K562 (cell line): ENCODE measurements at regions not wholly inside any gene's neighbourhood (a gene's known extent, or its start where the extent isn't known, plus 50 kb on each side); places are given as distances from the start of the nearest gene placed in this dataset.

Experiments
- ATAC-seq: fragments of 200-7000 bp; cut with Tn5 transposase; 3 replicates; pipeline ENCODE4 v1.9.1; 2020; ENCODE audit warnings: moderate library complexity
- BruUV-seq: library from RNA; stranded (reverse); fragments of 400-500 nt; replicated peaks from 2 replicates; lab custom pipeline; 2021; lab: Mats Ljungman, UMichigan
- CTCF ChIA-PET: fragments of 300-600 bp; formaldehyde crosslinking; extraction: SDS; loops from one replicate; lab custom pipeline; 2021; ENCODE audit warnings: low intra/inter-chr PET ratio; lab: Yijun Ruan, JAX
- POLR2A ChIA-PET: fragments of 300-600, 350-650 bp; sonication (Branson Sonifier 250); formaldehyde crosslinking; extraction: SDS; loops from one replicate; lab custom pipeline; 2021; ENCODE audit warnings: antibody characterized with exemption, inconsistent platforms; lab: Yijun Ruan, JAX
- DNase-seq, 4 experiments: peaks; one replicate each; pipeline versions ENCODE4 v3.0.0 to v3.0.0-alpha.2; 2011 to 2018; ENCODE audit warnings: low spot score in 3 of 4, mixed read lengths in 3 of 4; ENCODE audit errors: extremely low read depth in 1 of 4
- FAIRE-seq: peaks from 2 replicates; lab custom pipeline; 2011; peaks lifted over from hg19 to GRCh38; lab: Jason Lieb, UNC
- H2AFZ ChIP-seq: 2 replicates; pipeline ENCODE4 v1.6.0; 2011; ENCODE audit warnings: low read depth, low read length, control low read depth, inconsistent platforms
- H3K27ac ChIP-seq: fragments of 200-600 bp; 3 replicates; pipeline ENCODE4 v1.8.0; 2011; ENCODE audit warnings: low read depth, mild to moderate bottlenecking, control low read depth, inconsistent platforms, low read length, moderate library complexity, mixed read lengths; ENCODE audit errors: extremely low read depth
- H3K27me3 ChIP-seq, 2 experiments: fragments of 300-600 bp in 1 of 2; 2 replicates in 1 of 2; 3 replicates in 1 of 2; pipeline versions ENCODE4 v1.6.0 to v1.8.0; 2011; ENCODE audit warnings: inconsistent platforms in 2 of 2, low read length in 2 of 2, mild to moderate bottlenecking in 1 of 2, mixed read lengths in 1 of 2, moderate library complexity in 1 of 2; ENCODE audit not compliant: control insufficient read depth in 2 of 2, insufficient read depth in 2 of 2
- H3K36me3 ChIP-seq: fragments of 300-600 bp; 3 replicates; pipeline ENCODE4 v1.8.0; 2011; ENCODE audit warnings: mild to moderate bottlenecking, low read length, inconsistent platforms; ENCODE audit not compliant: control insufficient read depth, insufficient read depth
- H3K4me1 ChIP-seq, 2 experiments: fragments of 200-600 bp in 1 of 2; replicated peaks in 1 of 2; 2 replicates in 1 of 2; 3 replicates in 1 of 2; pipeline versions ENCODE4 v1.5.1 to v1.8.0; 2011; ENCODE audit warnings: inconsistent platforms in 2 of 2, low read length in 2 of 2, mild to moderate bottlenecking in 1 of 2, mixed read lengths in 1 of 2, moderate library complexity in 1 of 2; ENCODE audit not compliant: control insufficient read depth in 2 of 2, insufficient read depth in 2 of 2
- H3K4me2 ChIP-seq: 2 replicates; pipeline ENCODE4 v1.6.1; 2011; ENCODE audit warnings: low read length, control low read depth, inconsistent platforms, mixed read lengths; ENCODE audit not compliant: insufficient read depth
- H3K4me3 ChIP-seq: fragments of 200-600 bp; sonication (generic), shearing (Covaris generic); 2 replicates; pipeline ENCODE4 v1.5.1; 2016; ENCODE audit warnings: control low read depth, inconsistent platforms
- H3K79me2 ChIP-seq: fragments of 200-600 bp; 3 replicates; pipeline ENCODE4 v1.8.0; 2011; ENCODE audit warnings: low read length, inconsistent platforms; ENCODE audit not compliant: control insufficient read depth, insufficient read depth
- H3K9ac ChIP-seq, 2 experiments: 2 replicates each; pipeline versions ENCODE4 v1.6.0 to v1.6.1; 2011; ENCODE audit warnings: low read depth in 2 of 2, low read length in 2 of 2, control low read depth in 1 of 2, inconsistent platforms in 1 of 2, mild to moderate bottlenecking in 1 of 2, mixed read lengths in 1 of 2; ENCODE audit not compliant: insufficient read depth in 1 of 2
- H3K9me1 ChIP-seq: one replicate; pipeline ENCODE4 v1.6.0; 2011; ENCODE audit warnings: inconsistent platforms, mild to moderate bottlenecking, low read length, moderate library complexity; ENCODE audit not compliant: control insufficient read depth, insufficient read depth
- H3K9me3 ChIP-seq: replicated peaks from 2 replicates; pipeline ENCODE4 v1.5.1; 2011; ENCODE audit warnings: low read depth, low read length, inconsistent platforms; ENCODE audit not compliant: control insufficient read depth, insufficient read depth
- H4K20me1 ChIP-seq: replicated peaks from 2 replicates; pipeline ENCODE4 v1.6.1; 2011; ENCODE audit warnings: low read length, inconsistent platforms, mixed read lengths; ENCODE audit not compliant: control insufficient read depth, insufficient read depth
- ERF ChIP-seq: fragments of 450-650 bp; formaldehyde crosslinking; IDR thresholded peaks from 2 replicates; pipeline ENCODE4 v1.4.0; 2020; ENCODE audit warnings: mild to moderate bottlenecking, mixed read lengths
- PPARD ChIP-seq: fragments of 250-450 bp; sonication (Bioruptor Pico); IDR thresholded peaks from 2 replicates; pipeline ENCODE4 v1.8.0; 2022; ENCODE audit warnings: inconsistent platforms, mild to moderate bottlenecking, moderate library complexity
- THRAP3 ChIP-seq: fragments of 450-650 bp; IDR thresholded peaks from 2 replicates; pipeline ENCODE4 v1.6.1; 2016; ENCODE audit warnings: mild to moderate bottlenecking, inconsistent platforms, borderline replicate concordance
- THRB ChIP-seq: fragments of 450-650 bp; formaldehyde crosslinking; conservative IDR thresholded peaks from 2 replicates; pipeline ENCODE4 v1.4.0; 2022; ENCODE audit warnings: mild to moderate bottlenecking, missing genetic modification characterization
- ZNF436 ChIP-seq: fragments of 250-450, 450-650 bp; sonication (Bioruptor Pico); formaldehyde crosslinking; IDR thresholded peaks from 2 replicates; pipeline ENCODE4 v1.7.0; 2020; ENCODE audit warnings: mild to moderate bottlenecking
- ZNF77 ChIP-seq: fragments of 250-450 bp; sonication (Bioruptor Pico); IDR thresholded peaks from 2 replicates; pipeline ENCODE4 v1.5.0; 2020
- in situ Hi-C: fragments of 300-500 bp; cut with MboI; formaldehyde crosslinking; loops from 4 replicates; pipeline ENCODE4 v1.15.0; 2018; ENCODE audit warnings: inconsistent platforms, mixed read lengths
- intact Hi-C: fragments of 100-400 bp; cut with micrococcal nuclease; formaldehyde crosslinking; loops from 2 replicates; pipeline ENCODE4 v1.14.2; 2022
- TF ChIP-seq, protein P1 (sequence below): fragments of 450-650 bp; IDR thresholded peaks from 2 replicates; pipeline ENCODE4 v1.6.1; 2017; ENCODE audit warnings: antibody characterized with exemption
- TF ChIP-seq, protein P2 (sequence below), 2 experiments: fragments of 250-450 bp in 1 of 2; fragments of 450-650 bp in 1 of 2; sonication (Bioruptor Pico) in 1 of 2; IDR thresholded peaks; 2 replicates each; pipeline versions ENCODE4 v1.6.1 to v1.8.0; 2016 to 2021; ENCODE audit warnings: mild to moderate bottlenecking in 2 of 2, moderate library complexity in 2 of 2, missing compliant biosample characterization in 1 of 2, missing genetic modification characterization in 1 of 2
- TF ChIP-seq, protein P3 (sequence below), 2 experiments: fragments of 450-650 bp; IDR thresholded peaks; 2 replicates each; pipeline ENCODE4 v1.6.1; 2016; ENCODE audit warnings: mild to moderate bottlenecking in 2 of 2, borderline replicate concordance in 1 of 2, low read depth in 1 of 2, moderate library complexity in 1 of 2

DNA sequence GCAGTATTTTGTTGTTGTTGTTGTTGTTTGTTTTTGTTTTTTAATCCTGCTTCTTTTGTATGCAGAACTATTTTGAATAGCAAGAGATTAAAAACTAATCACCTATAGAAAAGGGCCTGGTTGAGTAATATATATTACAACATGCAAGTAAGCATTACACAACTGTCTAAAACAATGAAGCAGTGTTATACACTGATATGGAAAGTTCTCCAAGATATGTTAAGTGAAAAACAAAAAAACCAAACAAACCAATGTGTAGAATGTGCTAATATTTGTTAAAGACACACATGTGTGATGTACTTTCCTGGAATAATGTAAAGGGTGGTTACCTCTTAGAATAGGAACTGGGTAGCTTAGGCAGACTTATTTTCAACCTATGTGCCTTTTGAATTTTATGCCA is 117.4 kb downstream of the ZNF365 start:
- no peak overlapping the region for H3K4me3 ChIP-seq
- no peak for ATAC-seq

More for the DNA sequence above, 117.4 kb downstream of the ZNF365 start:
- H3K9me1 ChIP-seq, result no peaks in the 10 kb centered on the region
- no peak overlapping the region for H2AFZ ChIP-seq
- FAIRE-seq, result no peak
- ChIA-PET CTCF (interaction anchor here (2.5 kb wide), 1 partner anchor 666 kb away, joined by 6 read pairs; no protein-coding TSS in a partner anchor), POLR2A (interaction anchor here (0.6 kb wide), 2 partner anchors 59 to 1137 kb away, joined by 3 read pairs; no protein-coding TSS in a partner anchor)
- intact Hi-C loops, result no loop called here
- no peak overlapping the region for H3K4me2 ChIP-seq
- no peaks in the 10 kb centered on the region for H3K79me2 ChIP-seq
- no peak overlapping the region for H3K9ac ChIP-seq
- H3K36me3 ChIP-seq, result no peaks in the 10 kb centered on the region
- TF ChIP-seq, protein P1, sequence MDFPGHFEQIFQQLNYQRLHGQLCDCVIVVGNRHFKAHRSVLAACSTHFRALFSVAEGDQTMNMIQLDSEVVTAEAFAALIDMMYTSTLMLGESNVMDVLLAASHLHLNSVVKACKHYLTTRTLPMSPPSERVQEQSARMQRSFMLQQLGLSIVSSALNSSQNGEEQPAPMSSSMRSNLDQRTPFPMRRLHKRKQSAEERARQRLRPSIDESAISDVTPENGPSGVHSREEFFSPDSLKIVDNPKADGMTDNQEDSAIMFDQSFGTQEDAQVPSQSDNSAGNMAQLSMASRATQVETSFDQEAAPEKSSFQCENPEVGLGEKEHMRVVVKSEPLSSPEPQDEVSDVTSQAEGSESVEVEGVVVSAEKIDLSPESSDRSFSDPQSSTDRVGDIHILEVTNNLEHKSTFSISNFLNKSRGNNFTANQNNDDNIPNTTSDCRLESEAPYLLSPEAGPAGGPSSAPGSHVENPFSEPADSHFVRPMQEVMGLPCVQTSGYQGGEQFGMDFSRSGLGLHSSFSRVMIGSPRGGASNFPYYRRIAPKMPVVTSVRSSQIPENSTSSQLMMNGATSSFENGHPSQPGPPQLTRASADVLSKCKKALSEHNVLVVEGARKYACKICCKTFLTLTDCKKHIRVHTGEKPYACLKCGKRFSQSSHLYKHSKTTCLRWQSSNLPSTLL, result no peak
- TF ChIP-seq PPARD (CRISPR knock-in tag) (no peak), ZNF436 (no peak), THRAP3 (no peak), THRB (no peak), ZNF77 (CRISPR knock-in tag) (no peak), ERF (no peak)
- TF ChIP-seq, protein P2, sequence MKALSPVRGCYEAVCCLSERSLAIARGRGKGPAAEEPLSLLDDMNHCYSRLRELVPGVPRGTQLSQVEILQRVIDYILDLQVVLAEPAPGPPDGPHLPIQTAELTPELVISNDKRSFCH (CRISPR knock-in tag; IDR thresholded peaks at IDR 0.05), result no peak
- TF ChIP-seq, protein P2 (tag; IDR thresholded peaks at IDR 0.05), result no peak
- TF ChIP-seq, protein P3, sequence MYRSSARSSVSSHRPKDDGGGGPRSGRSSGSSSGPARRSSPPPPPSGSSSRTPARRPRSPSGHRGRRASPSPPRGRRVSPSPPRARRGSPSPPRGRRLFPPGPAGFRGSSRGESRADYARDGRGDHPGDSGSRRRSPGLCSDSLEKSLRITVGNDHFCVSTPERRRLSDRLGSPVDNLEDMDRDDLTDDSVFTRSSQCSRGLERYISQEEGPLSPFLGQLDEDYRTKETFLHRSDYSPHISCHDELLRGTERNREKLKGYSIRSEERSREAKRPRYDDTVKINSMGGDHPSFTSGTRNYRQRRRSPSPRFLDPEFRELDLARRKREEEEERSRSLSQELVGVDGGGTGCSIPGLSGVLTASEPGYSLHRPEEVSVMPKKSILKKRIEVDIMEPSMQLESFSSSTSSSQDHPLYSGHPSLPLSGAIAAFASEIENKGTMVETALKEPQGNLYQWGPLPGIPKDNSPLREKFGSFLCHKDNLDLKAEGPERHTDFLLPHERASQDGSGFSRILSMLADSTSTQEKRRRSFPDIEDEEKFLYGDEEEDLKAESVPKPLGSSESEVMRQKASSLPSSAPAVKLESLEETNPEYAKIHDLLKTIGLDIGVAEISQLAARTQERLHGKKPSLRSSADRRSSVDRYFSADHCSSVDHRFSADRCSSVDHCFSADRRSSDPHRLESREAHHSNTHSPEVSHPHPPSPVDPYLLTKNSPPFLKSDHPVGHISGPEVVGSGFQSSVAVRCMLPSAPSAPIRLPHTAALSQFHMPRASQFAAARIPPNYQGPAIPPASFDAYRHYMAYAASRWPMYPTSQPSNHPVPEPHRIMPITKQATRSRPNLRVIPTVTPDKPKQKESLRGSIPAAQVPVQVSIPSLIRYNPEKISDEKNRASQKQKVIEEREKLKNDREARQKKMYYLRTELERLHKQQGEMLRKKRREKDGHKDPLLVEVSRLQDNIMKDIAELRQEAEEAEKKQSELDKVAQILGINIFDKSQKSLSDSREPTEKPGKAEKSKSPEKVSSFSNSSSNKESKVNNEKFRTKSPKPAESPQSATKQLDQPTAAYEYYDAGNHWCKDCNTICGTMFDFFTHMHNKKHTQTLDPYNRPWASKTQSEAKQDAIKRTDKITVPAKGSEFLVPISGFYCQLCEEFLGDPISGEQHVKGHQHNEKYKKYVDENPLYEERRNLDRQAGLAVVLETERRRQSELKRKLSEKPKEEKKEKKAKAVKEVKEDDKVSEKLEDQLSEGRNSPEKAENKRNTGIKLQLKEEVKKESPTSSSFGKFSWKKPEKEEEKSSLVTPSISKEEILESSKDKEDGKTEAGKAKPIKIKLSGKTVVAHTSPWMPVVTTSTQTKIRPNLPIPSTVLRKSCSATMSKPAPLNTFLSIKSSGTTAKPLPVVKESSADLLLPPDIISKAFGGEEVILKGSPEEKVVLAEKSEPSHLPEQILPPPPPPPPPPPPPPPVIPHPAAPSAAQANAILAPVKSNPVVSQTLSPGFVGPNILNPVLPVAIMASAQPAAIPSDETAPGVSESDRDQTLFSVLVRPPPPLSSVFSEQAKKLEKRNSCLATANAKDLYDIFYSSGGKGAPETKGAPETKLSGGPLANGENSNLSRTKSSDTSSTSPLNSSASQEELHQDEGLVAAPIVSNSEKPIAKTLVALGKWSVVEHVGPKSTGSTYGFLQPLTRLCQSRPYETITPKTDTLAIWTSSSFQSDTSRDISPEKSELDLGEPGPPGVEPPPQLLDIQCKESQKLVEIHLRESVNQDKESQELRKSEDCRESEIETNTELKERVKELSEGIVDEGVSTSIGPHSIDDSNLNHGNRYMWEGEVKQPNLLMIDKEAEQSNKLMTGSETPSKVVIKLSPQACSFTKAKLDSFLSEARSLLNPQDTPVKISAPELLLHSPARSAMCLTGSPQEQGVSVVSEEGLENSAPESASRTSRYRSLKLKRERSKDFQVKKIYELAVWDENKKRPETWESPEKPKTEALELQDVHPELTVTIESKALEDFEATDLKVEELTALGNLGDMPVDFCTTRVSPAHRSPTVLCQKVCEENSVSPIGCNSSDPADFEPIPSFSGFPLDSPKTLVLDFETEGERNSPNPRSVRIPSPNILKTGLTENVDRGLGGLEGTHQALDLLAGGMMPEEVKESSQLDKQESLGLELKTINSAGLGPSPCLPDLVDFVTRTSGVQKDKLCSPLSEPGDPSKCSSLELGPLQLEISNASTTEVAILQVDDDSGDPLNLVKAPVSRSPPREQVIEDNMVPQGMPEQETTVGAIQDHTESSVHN (IDR thresholded peaks at IDR 0.05; ENCODE audit: borderline replicate concordance in 1 of 2, low read depth in 1 of 2), result no peak
- in situ Hi-C loops, result no loop called here
- H3K27me3 ChIP-seq, result no peaks in the 10 kb centered on the region; a peak in 1 of 5 replicates
- no peak for DNase-seq
- no peaks in the 10 kb centered on the region for H3K4me1 ChIP-seq
- H3K27ac ChIP-seq, result no peak overlapping the region
- no TSS peak for BruUV-seq
- no peaks in the 10 kb centered on the region for H3K9me3 ChIP-seq
- H4K20me1 ChIP-seq, result no peaks in the 10 kb centered on the region
